Calu3 (cell line): ENCODE measurements at regions not wholly inside any gene's neighbourhood (a gene's known extent, or its start where the extent isn't known, plus 50 kb on each side); places are given as distances from the start of the nearest gene placed in this dataset.

Experiments used
- BruUV-seq: library from RNA; stranded (reverse); fragments of 400-500 nt; replicated peaks from 2 replicates; lab custom pipeline; 2021; lab: Mats Ljungman, UMichigan
- CTCF ChIA-PET: fragments of 300-600 bp; sonication (Branson Sonifier 250); formaldehyde crosslinking; loops from one replicate; lab custom pipeline; 2022; ENCODE audit warnings: antibody characterized with exemption; lab: Charles Lee
- DNase-seq: peaks from one replicate; pipeline ENCODE4 v3.0.0; 2022
- H3K27ac Mint-ChIP-seq: one replicate; pipeline ENCODE4 v1.8.0; 2022; ENCODE audit warnings: mixed read lengths; ENCODE audit not compliant: unreplicated experiment
- H3K27me3 Mint-ChIP-seq: one replicate; pipeline ENCODE4 v1.8.0; 2022; ENCODE audit warnings: mixed read lengths; ENCODE audit not compliant: unreplicated experiment
- H3K36me3 Mint-ChIP-seq: one replicate; pipeline ENCODE4 v1.8.0; 2022; ENCODE audit warnings: mild to moderate bottlenecking, moderate library complexity, mixed read lengths; ENCODE audit not compliant: insufficient read depth, unreplicated experiment
- H3K4me1 Mint-ChIP-seq: one replicate; pipeline ENCODE4 v1.8.0; 2022; ENCODE audit warnings: mild to moderate bottlenecking, low read depth, mixed read lengths; ENCODE audit not compliant: unreplicated experiment
- H3K4me3 Mint-ChIP-seq: one replicate; pipeline ENCODE4 v1.8.0; 2022; ENCODE audit warnings: mild to moderate bottlenecking, low read depth, moderate library complexity, mixed read lengths; ENCODE audit not compliant: unreplicated experiment
- H3K9me3 Mint-ChIP-seq: one replicate; pipeline ENCODE4 v1.8.0; 2022; ENCODE audit warnings: low read depth, mixed read lengths; ENCODE audit not compliant: unreplicated experiment
- intact Hi-C: fragments of 100-400 bp; cut with micrococcal nuclease; formaldehyde crosslinking; loops from one replicate; pipeline ENCODE4 v1.10.0; 2022; ENCODE audit not compliant: unreplicated experiment
- TF ChIP-seq, protein P1 (sequence below): fragments of 200-600 bp; IDR thresholded peaks from one replicate; pipeline ENCODE4 v1.8.0; 2022; ENCODE audit warnings: antibody characterized with exemption; ENCODE audit not compliant: unreplicated experiment

DNA sequence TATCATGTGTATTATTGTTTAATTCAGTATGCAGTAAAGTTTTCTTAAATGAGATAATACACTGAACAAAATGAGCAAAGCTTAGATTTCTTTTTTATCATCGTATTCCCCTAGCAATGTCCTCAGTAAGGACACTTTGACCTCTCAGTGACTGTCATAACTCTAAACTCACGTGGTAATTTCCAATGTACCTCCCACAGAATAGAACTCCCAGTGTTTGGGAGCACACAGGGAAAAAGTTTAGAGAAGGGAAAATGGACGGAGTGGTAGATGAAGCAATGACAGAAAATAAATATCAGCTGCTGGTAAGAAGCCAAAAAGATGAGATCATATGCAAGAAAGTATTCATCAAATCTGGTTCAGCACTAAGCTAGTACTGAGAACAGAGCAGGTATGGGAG lies 758.6 kb upstream of the KCND2 start:
- no peaks in the 10 kb centered on the region for H3K27me3 Mint-ChIP-seq
- H3K4me1 Mint-ChIP-seq: peaks cover 12% of the 10 kb centered on the region
- peaks cover 5% of the 10 kb centered on the region for H3K9me3 Mint-ChIP-seq
- no peak for DNase-seq
- BruUV-seq: no TSS peak
- H3K27ac Mint-ChIP-seq: no peak overlapping the region
- CTCF ChIA-PET: no interaction called here
- TF ChIP-seq, protein P1, sequence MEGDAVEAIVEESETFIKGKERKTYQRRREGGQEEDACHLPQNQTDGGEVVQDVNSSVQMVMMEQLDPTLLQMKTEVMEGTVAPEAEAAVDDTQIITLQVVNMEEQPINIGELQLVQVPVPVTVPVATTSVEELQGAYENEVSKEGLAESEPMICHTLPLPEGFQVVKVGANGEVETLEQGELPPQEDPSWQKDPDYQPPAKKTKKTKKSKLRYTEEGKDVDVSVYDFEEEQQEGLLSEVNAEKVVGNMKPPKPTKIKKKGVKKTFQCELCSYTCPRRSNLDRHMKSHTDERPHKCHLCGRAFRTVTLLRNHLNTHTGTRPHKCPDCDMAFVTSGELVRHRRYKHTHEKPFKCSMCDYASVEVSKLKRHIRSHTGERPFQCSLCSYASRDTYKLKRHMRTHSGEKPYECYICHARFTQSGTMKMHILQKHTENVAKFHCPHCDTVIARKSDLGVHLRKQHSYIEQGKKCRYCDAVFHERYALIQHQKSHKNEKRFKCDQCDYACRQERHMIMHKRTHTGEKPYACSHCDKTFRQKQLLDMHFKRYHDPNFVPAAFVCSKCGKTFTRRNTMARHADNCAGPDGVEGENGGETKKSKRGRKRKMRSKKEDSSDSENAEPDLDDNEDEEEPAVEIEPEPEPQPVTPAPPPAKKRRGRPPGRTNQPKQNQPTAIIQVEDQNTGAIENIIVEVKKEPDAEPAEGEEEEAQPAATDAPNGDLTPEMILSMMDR: no peak
- intact Hi-C loops: no loop called here
- H3K4me3 Mint-ChIP-seq: no peak overlapping the region
- H3K36me3 Mint-ChIP-seq: no peaks in the 10 kb centered on the region

DNA sequence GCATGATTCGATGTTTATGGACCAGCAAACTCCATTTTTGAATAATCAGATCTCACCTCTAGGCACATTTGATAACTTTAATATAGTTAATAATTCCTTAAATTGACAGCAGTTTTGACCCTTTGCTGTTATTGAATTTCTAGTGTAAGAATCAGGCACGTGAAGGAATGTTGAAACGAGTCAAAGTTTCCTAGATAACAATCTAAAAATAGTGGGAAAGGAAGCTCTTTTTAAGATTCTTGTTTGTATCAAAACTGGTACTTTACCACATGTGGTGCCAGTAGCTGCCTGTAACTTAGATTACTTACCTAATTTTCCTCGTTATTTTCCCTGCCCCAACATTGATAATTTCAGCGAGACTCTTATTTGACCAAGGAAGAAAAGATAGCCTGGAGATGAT lies 757.8 kb upstream of the KCND2 start:
- Mint-ChIP-seq H3K4me1 (peaks cover 12% of the 10 kb centered on the region), H3K27ac (no peak overlapping the region), H3K9me3 (peaks cover 5% of the 10 kb centered on the region), H3K36me3 (no peaks in the 10 kb centered on the region), H3K4me3 (no peak overlapping the region), H3K27me3 (no peaks in the 10 kb centered on the region)
- DNase-seq: no peak
- BruUV-seq: no TSS peak
- CTCF ChIA-PET: no interaction called here
- intact Hi-C loops: no loop called here
- TF ChIP-seq, protein P1: no peak

DNA sequence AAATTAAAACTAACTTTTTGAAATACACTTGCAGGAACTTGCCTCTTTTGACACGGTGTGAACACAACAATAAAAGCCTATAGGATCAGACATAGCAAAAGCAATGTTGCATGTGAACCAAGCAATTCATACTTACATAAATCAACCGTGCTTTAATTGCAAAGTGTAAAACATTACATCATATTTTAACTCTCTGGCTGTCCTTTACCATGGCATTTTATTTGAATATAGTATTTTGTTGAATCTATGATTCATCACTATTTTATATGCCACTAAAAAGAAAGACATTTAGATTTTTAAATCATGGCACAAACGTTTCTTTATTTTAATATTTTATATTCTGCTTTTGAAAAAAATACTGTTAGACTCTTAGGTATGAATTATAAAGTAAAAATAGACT lies 757.0 kb upstream of the KCND2 start:
- BruUV-seq: no TSS peak
- Mint-ChIP-seq H3K9me3 (peaks cover 5% of the 10 kb centered on the region), H3K27ac (no peak overlapping the region), H3K4me3 (no peak overlapping the region), H3K36me3 (no peaks in the 10 kb centered on the region), H3K27me3 (no peaks in the 10 kb centered on the region), H3K4me1 (peaks cover 12% of the 10 kb centered on the region)
- intact Hi-C loops: no loop called here
- TF ChIP-seq, protein P1: no peak
- no peak for DNase-seq
- CTCF ChIA-PET: no interaction called here

- Mint-ChIP-seq H3K9me3 (no peaks in the 10 kb centered on the region), H3K36me3 (peaks cover 5% of the 10 kb centered on the region), H3K4me3 (no peak overlapping the region), H3K4me1 (no peaks in the 10 kb centered on the region), H3K27ac (no peak overlapping the region), H3K27me3 (no peaks in the 10 kb centered on the region)
- DNase-seq: no peak
- CTCF ChIA-PET: no interaction called here
- TF ChIP-seq, protein P1: no peak
- no TSS peak for BruUV-seq
- intact Hi-C loops: no loop called here
Observed at GRCh38 chr7:119522263-119522662, 750.7 kb upstream of the KCND2 start.
